Mesodermal cell (in vitro differentiated cells): ENCODE measurements at regions not wholly inside any gene's neighbourhood (a gene's known extent, or its start where the extent isn't known, plus 50 kb on each side); places are given as distances from the start of the nearest gene placed in this dataset.

ENCODE experiments used
- H3K27ac ChIP-seq: 2 replicates; pipeline ENCODE4 v1.7.0; 2013; ENCODE audit warnings: mild to moderate bottlenecking, low read depth, low read length, moderate library complexity; ENCODE audit not compliant: severe bottlenecking
- H3K36me3 ChIP-seq: 2 replicates; pipeline ENCODE4 v1.7.1; 2013; ENCODE audit warnings: mild to moderate bottlenecking, low read length, moderate library complexity; ENCODE audit not compliant: control insufficient read depth, insufficient read depth
- H3K4me1 ChIP-seq: one replicate; pipeline ENCODE4 v1.7.1; 2013; ENCODE audit warnings: mild to moderate bottlenecking, low read length; ENCODE audit not compliant: insufficient read depth, control insufficient read depth, poor library complexity, severe bottlenecking
- H3K4me3 ChIP-seq: 2 replicates; pipeline ENCODE4 v1.7.0; 2013; ENCODE audit warnings: low read length, control low read depth, mild to moderate bottlenecking; ENCODE audit not compliant: insufficient read depth, poor library complexity, severe bottlenecking; ENCODE audit errors: extremely low read depth
- H3K9me3 ChIP-seq: 2 replicates; pipeline ENCODE4 v1.7.1; 2013; ENCODE audit warnings: mild to moderate bottlenecking, low read length, moderate library complexity; ENCODE audit not compliant: control insufficient read depth
- WGBS, 2 experiments: methylation state at CpG; one replicate each; pipeline ENCODE4 v1.1.5; 2013; ENCODE audit warnings: missing lambda C conversion rate in 2 of 2; ENCODE audit not compliant: insufficient coverage in 2 of 2; 5-methylcytosine and 5-hydroxymethylcytosine counted together

DNA sequence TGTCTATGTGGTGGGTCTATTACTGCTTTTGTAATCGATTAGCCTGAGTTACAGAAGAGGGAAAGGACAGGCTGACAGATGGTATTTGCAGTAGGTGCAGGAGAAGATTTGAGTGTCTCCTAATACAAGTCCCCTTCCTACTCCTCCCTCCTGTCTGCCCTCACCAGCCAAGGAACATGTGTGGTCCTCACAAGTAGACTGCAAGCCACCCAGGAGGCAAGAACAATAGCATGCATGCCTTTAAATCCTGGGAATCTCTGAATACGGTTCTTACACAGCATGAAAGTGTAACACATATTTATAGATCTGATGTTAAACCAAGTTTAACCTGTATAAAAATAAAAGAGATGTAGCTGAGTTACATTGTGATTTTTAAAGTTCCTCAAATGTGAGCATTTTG is 117.0 kb downstream of the PTCSC3 start:
- no CpG with 5 or more reads among the region's 2 CpGs for WGBS, 2 experiments
- Histone ChIP-seq H3K36me3 (no peaks in the 10 kb centered on the region), H3K27ac (no peak overlapping the region), H3K9me3 (no peaks in the 10 kb centered on the region), H3K4me1 (no peaks in the 10 kb centered on the region), H3K4me3 (no peak overlapping the region)

DNA sequence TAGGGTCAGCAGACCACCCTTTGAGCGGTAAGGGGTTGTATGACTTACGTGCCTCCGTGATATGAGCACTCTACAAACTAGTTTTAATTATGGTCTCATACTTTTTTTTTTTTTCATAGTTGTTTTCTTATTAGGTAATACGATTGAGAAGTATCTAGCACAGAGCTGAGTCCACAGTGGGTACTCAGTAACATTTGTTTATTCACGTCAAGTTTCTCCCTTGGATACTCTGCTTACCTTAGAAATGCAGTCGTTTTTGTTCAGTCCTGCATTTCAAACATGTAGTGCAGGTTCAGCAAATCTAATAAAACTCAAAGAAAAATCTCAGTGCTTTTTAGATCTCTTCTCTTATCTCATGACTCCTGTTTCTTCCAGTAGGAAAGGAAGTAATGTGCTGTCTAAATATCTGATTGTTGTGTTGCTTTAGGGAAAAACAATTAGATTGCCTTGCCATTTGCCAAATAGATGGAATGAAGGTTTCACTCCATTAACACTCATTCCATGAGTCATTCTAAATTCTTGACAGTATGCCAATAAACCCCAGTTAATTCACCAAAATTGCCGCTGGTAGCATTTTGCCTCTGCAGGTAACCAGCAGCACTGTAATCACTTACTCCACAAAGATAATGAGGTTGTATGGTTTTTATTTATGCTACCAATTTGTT is 118.9 kb downstream of the PTCSC3 start:
- no peak overlapping the region for H3K27ac ChIP-seq
- WGBS, 2 experiments: 85 to 100% methylated on average over 2 to 3 of the region's 7 CpGs
- H3K36me3 ChIP-seq: no peaks in the 10 kb centered on the region
- H3K4me1 ChIP-seq: no peaks in the 10 kb centered on the region
- no peaks in the 10 kb centered on the region for H3K9me3 ChIP-seq
- H3K4me3 ChIP-seq: no peak overlapping the region

DNA sequence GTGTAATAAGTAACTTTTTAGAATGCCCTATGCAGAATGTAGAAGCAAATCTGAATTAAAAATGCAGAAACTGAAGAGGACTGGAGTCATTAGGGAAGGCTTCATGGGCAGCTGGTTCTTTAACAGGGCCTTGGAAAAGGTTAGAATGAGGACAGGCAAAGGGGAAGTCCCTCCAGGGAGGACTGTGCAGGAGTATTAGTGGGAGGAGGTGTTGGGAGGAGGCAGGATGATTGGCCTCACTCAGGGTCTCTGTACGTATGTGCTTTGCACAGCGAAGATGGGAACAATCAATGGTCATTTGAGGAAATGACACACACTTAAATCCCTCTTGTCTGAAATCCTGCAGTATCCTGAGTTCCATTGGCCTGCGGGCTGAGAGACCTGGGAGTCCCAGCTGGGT is 119.7 kb downstream of the PTCSC3 start:
- Histone ChIP-seq H3K27ac (no peak overlapping the region), H3K4me1 (no peaks in the 10 kb centered on the region), H3K9me3 (no peaks in the 10 kb centered on the region), H3K36me3 (no peaks in the 10 kb centered on the region), H3K4me3 (no peak overlapping the region)
- 100% methylated on average over 2 of the region's 3 CpGs for WGBS, 2 experiments

DNA sequence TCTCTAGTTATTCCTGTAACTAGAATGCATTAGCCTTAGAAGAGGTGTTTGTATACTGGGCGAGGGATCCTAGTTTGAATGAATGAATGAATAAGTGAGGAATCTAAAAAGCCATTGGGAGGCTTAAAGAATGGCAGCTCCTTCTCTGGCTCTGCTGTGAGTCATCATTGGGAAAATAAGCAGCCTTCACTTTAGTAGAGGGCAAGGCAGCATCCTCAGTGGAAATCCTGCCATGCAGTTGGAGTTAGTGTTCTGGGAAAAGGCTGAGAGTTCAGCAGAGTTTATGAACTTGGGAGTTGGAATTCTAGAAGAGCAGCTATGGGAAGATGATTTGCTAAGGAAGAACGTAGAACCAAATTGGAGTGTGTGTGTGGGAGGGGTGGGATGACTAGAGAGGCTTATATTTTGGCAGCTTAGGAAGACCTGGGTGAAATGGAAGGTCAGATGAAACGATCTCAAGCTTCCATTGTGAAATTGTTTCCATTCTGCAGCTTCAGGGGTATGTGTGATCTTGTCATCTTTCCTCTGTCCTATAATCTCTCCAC is 120.8 kb downstream of the PTCSC3 start:
- no peaks in the 10 kb centered on the region for H3K9me3 ChIP-seq
- H3K4me1 ChIP-seq: no peaks in the 10 kb centered on the region
- H3K4me3 ChIP-seq: no peak overlapping the region
- no peak overlapping the region for H3K27ac ChIP-seq
- 92 to 93% methylated on average over 2 of the region's 3 CpGs for WGBS, 2 experiments
- no peaks in the 10 kb centered on the region for H3K36me3 ChIP-seq

DNA sequence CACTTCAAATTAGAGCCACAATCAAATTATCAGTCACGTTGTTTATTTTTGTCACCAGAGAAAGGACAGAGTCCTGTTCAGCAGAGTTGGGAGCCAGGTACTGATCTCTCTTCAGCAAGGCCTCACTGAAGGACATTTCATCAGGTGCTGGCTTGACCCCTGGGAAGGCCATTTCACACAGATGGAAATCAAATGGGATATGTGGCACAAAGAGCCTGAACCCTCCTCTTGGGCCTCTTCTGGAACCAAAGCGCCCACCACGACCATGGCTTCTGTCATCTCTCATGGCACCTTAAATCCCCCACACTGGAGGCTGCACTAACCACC is 121.5 kb downstream of the PTCSC3 start:
- no peak overlapping the region for H3K4me3 ChIP-seq
- H3K9me3 ChIP-seq: no peaks in the 10 kb centered on the region
- no peaks in the 10 kb centered on the region for H3K4me1 ChIP-seq
- no peak overlapping the region for H3K27ac ChIP-seq
- WGBS, 2 experiments: 73 to 92% methylated on average over 3 of the region's 3 CpGs
- H3K36me3 ChIP-seq: no peaks in the 10 kb centered on the region

DNA sequence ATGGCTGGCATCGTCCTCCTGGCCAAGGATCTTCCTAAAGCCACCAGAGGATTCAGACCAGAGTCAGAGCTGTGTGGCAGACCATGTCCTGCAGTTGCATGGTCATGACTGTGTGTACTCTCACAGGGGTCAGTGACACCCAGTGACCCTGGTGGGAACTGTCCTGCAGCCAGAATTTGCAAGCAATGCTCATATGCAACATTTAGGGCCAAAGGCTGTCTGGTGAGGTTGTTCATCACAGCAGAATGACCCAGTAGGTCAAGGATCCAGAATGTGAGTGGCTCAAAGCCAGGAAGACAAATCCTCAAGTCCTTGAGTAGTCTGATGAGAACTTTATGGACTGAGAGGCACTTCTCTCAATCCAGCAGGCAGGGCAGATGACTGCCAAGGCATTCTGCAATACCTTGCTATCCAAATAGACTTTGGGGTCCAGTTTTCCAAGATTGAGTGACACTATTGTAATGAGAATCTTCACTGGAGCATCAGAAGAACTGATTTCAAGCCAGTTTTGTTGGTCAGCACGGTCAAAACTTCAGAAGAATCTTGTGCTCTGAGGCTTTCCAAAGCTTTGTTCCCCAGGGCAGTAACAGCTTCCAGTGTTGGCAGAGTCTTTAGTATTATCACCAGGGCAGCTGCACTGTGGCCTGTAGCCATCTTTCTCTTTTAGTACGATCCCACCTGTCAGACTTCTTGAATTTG is 122.0 kb downstream of the PTCSC3 start:
- Histone ChIP-seq H3K9me3 (no peaks in the 10 kb centered on the region), H3K4me3 (no peak overlapping the region), H3K27ac (no peak overlapping the region), H3K36me3 (no peaks in the 10 kb centered on the region), H3K4me1 (no peaks in the 10 kb centered on the region)
- 77 to 88% methylated on average over 3 of the region's 3 CpGs for WGBS, 2 experiments

DNA sequence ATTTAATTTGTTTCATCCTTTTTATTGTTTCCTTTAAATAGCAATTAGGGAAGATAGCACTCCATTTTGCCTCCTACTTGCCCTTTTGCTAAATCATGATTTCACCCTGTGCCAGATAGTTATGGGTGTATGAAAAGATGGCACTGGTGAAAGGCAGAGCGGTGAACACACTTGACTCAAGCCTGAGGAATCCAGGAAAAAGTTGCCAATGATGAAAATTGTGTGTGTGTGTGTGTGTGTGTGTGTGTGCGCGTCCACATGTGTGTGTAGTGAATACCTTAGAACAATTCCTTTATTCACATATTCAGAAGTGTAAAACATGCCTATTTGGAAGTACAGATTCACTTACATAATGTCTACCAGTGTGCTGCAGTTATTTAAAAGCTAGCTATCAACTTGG is 123.8 kb downstream of the PTCSC3 start:
- H3K4me3 ChIP-seq: no peak overlapping the region
- H3K36me3 ChIP-seq: no peaks in the 10 kb centered on the region
- H3K9me3 ChIP-seq: no peaks in the 10 kb centered on the region
- no peak overlapping the region for H3K27ac ChIP-seq
- WGBS, 2 experiments: 83 to 100% methylated on average over 1 of the region's 3 CpGs
- no peaks in the 10 kb centered on the region for H3K4me1 ChIP-seq

DNA sequence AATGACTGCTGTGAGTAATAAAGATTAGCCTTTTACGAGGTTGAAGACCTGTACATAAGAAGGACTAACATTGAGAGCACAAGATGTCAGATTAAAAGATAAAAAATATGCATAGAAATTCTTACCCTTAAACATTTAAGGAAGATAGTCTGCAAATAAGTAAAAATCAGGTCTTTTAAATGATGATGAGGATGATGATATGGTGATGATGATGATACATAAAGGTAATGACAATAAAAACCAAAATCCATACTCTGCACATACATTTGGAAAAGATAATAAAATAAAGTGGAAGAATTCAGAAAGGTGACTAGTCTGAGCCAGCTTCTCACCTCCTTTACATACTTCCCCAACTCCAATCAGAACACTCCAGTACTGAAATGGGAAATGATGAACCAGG is 124.5 kb downstream of the PTCSC3 start:
- H3K27ac ChIP-seq: no peak overlapping the region
- H3K4me1 ChIP-seq: no peaks in the 10 kb centered on the region
- WGBS, 2 experiments: 100% methylated on average over 1 of the region's 1 CpG; no CpG with 5 or more reads in 1 of the 2 experiments
- no peak overlapping the region for H3K4me3 ChIP-seq
- no peaks in the 10 kb centered on the region for H3K36me3 ChIP-seq
- H3K9me3 ChIP-seq: no peaks in the 10 kb centered on the region

DNA sequence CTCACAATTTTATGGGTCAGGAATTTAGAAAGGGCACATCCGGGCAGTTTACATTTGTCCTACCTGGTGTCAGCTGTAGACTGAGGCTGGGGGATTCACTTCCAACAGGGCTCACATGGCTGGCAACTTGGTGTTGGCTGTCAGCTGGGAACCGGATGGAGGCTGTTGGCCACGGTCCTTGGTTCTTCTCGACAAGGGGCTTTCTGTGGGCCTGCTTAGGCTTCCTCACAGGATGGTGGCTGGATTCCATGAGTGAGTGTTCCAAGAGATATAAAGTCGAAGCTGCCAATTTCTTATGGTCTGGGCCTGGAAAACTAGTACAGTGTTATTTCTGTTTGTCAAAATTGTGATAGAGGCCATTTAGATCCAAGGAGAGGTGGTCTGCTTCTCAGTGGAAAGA is 127.9 kb downstream of the PTCSC3 start:
- H3K27ac ChIP-seq: no peak overlapping the region
- H3K4me1 ChIP-seq: no peaks in the 10 kb centered on the region
- 83 to 85% methylated on average over 4 of the region's 5 CpGs for WGBS, 2 experiments

DNA sequence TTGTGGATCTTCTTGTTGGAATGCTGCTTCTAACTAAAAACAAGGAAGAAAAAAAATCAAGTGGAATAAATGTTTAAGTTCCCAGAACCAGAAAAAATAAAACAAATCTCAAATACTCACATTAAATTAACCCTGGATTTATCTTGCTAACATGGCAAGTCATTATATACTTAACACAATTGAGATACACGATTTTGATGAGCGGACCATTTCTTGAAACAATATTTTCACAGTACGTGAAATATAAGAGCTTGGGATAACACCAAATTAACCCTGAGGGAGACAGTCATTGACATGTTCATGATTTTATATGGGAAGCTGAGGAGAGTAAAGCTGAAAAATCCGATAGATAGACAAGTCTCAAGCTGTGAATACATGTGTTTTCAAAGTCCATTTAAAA is 128.6 kb downstream of the PTCSC3 start:
- H3K9me3 ChIP-seq: no peaks in the 10 kb centered on the region
- H3K4me3 ChIP-seq: no peak overlapping the region
- 60 to 100% methylated on average over 1 to 2 of the region's 4 CpGs for WGBS, 2 experiments
- H3K36me3 ChIP-seq: no peaks in the 10 kb centered on the region
- no peak overlapping the region for H3K27ac ChIP-seq
- no peaks in the 10 kb centered on the region for H3K4me1 ChIP-seq

More for the DNA sequence above, 127.9 kb downstream of the PTCSC3 start:
- Histone ChIP-seq H3K9me3 (no peaks in the 10 kb centered on the region), H3K4me3 (no peak overlapping the region), H3K36me3 (no peaks in the 10 kb centered on the region)

DNA sequence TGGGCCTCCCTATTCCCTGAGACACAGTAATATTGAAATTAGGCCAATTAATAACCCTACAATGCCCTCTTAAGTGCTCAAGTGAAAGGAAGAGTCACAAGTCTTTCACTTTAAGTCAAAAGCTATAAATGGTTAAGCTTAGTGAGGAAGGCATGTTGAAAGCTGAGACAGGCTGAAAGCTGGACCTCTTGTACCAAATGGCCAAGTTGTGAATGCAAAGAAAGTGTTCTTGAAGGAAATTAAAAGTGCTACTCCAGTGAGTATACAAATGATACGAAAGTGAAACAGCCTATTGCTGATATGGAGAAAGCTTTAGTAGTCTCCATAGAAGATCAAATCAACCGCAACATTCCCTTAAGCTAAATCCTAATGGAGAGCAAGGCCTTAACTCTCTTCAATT is 140.8 kb downstream of the PTCSC3 start:
- Histone ChIP-seq H3K27ac (no peak overlapping the region), H3K9me3 (no peaks in the 10 kb centered on the region), H3K36me3 (no peaks in the 10 kb centered on the region), H3K4me1 (no peaks in the 10 kb centered on the region), H3K4me3 (no peak overlapping the region)
- WGBS, 2 experiments: 80% methylated on average over 1 of the region's 2 CpGs; no CpG with 5 or more reads in 1 of the 2 experiments
